GM13977 (cell line): ENCODE measurements at regions not wholly inside any gene's neighbourhood (a gene's known extent, or its start where the extent isn't known, plus 50 kb on each side); places are given as distances from the start of the nearest gene placed in this dataset.

ENCODE experiments used
- DNase-seq: peaks from one replicate; pipeline ENCODE4 v3.0.0; 2012; ENCODE audit warnings: low spot score
- CTCF ChIP-seq: IDR thresholded peaks from 2 replicates; pipeline ENCODE4 v1.5.1; 2012; ENCODE audit warnings: mild to moderate bottlenecking, control low read depth; ENCODE audit not compliant: insufficient read depth; ENCODE audit errors: extremely low read depth, missing control alignments
- in situ Hi-C: fragments of 300-500 bp; cut with MboI; formaldehyde crosslinking; loops from one replicate; pipeline ENCODE4 v1.12.0; 2022; ENCODE audit warnings: low sequenced_read_pairs, low pct_unique_long_range_greater_than_20kb, mixed read lengths, inconsistent platforms; ENCODE audit not compliant: unreplicated experiment

- TF ChIP-seq CTCF: no peak
- no peak for DNase-seq
- in situ Hi-C loops: no loop called here
Measured at GRCh38 chr4:17195461-17196275, 297.2 kb upstream of the LDB2 start.

- no peak for DNase-seq
- in situ Hi-C loops: no loop called here
- TF ChIP-seq CTCF: no peak
Measured at GRCh38 chr4:17194586-17194985, 296.1 kb upstream of the LDB2 start.

GRCh38 chr4:17189759-17190158 lies 291.3 kb upstream of the LDB2 start:
- in situ Hi-C loops: no loop called here
- TF ChIP-seq CTCF: no peak
- DNase-seq: no peak

GRCh38 chr4:17189401-17189720 lies 290.9 kb upstream of the LDB2 start:
- in situ Hi-C loops: no loop called here
- TF ChIP-seq CTCF: no peak
- no peak for DNase-seq

GRCh38 chr4:17188547-17189400 lies 290.3 kb upstream of the LDB2 start:
- TF ChIP-seq CTCF: no peak
- DNase-seq: no peak
- in situ Hi-C loops: no loop called here

GRCh38 chr4:17188125-17188524 lies 289.7 kb upstream of the LDB2 start:
- no peak for DNase-seq
- no peak for TF ChIP-seq CTCF
- in situ Hi-C loops: no loop called here
